MM.1S (cell line): ENCODE measurements at regions not wholly inside any gene's neighbourhood (a gene's known extent, or its start where the extent isn't known, plus 50 kb on each side); places are given as distances from the start of the nearest gene placed in this dataset.

Experiments
- CTCF ChIP-seq: fragments of 300-600 bp; sonication (generic); IDR thresholded peaks from 2 replicates; pipeline ENCODE4 v1.5.1; 2016; ENCODE audit warnings: antibody characterized with exemption, low read length, mixed read lengths
- EZH2 ChIP-seq: fragments of 300-600 bp; sonication (generic); optimal IDR thresholded peaks from 2 replicates; pipeline ENCODE3; 2017; ENCODE audit warnings: low read depth, mild to moderate bottlenecking, antibody characterized with exemption, low read length, mixed read lengths

GRCh38 chr11:70631624-70632047 lies 233.3 kb downstream of the CTTN start:
- TF ChIP-seq EZH2, result no peak
- no peak for TF ChIP-seq CTCF
